GM10266 (cell line): ENCODE measurements at regions not wholly inside any gene's neighbourhood (a gene's known extent, or its start where the extent isn't known, plus 50 kb on each side); places are given as distances from the start of the nearest gene placed in this dataset.
"Not testable (repeated sequence)": the region's sequence is repeated elsewhere in the genome, so short reads cannot be mapped to it uniquely, and the experiment has no call there.

Experiments used
- DNase-seq: peaks from one replicate; pipeline ENCODE4 v3.0.0; 2012; ENCODE audit errors: extremely low spot score
- TF ChIP-seq, protein P1 (sequence below): IDR thresholded peaks from 2 replicates; pipeline ENCODE4 v1.5.1; 2012; ENCODE audit warnings: mild to moderate bottlenecking, low read depth; ENCODE audit not compliant: control insufficient read depth, insufficient read depth; ENCODE audit errors: missing control alignments

DNA sequence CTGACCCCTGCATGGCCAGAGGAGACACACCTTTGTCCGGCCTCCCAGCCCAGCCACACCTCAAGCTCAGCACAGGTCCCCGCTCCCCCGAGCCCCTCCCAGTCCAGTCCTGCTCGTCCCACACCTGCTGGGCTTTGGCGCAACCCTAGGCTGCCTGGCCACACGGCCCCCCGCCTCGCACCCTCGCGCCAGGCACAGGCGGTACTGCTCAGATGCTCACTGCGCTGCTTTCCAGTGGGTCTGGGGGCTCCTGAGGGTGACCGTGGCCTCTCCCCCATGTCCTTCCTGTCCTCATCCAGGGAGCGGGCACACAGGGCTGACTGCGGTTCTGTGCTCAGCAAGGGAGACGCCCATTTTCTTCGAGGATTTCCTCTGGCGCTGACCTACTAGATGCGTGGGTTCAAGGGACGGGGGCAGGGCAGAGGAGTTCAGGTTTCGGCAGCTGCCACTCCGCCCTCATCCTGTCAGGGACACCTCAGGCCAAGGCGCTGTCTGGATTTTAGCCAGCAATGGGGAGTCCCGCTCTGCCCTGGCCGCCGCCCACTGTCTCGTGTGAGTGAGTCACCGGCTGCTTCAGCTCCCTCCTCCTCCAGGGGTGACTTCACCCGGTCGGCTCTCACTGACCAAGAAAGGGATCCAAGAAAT lies 118.0 kb upstream of the ZNF469 start:
- DNase-seq, result peak; percentile 70

DNA sequence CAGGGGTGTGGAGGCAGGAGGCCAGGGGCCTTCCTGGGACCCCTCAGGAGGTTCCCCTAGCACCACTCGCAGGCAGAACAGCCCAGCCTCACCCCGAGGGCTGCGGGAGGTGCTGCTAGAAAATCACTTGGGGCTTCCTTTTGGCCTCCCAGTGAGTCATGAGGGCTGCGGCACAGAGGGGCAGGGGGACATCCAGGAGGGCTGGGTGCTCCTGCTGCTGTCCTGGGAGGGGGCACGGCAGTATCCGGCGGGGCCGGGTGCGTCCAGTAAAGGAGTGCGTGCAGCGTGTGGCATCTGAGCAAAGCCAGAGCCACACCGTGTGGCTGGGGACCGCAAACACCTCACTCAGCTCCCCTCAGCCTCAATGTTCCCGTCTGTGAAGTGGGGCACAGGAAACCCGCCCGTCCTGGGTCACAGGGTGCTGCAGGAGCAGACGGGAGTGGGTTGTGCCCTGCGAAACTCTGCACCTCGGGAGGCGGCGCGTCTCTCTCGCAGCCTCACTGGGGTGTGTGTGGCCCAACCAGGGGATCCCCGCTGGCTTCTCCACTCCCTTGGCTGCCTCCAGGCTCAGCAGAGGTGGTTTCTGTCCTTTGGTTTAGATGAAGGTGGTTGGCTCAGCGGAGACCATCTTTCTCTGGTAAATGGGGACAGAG lies 117.3 kb upstream of the ZNF469 start:
- DNase-seq, result peak; percentile 40

More for the DNA sequence above, 118.0 kb upstream of the ZNF469 start:
- TF ChIP-seq, protein P1, sequence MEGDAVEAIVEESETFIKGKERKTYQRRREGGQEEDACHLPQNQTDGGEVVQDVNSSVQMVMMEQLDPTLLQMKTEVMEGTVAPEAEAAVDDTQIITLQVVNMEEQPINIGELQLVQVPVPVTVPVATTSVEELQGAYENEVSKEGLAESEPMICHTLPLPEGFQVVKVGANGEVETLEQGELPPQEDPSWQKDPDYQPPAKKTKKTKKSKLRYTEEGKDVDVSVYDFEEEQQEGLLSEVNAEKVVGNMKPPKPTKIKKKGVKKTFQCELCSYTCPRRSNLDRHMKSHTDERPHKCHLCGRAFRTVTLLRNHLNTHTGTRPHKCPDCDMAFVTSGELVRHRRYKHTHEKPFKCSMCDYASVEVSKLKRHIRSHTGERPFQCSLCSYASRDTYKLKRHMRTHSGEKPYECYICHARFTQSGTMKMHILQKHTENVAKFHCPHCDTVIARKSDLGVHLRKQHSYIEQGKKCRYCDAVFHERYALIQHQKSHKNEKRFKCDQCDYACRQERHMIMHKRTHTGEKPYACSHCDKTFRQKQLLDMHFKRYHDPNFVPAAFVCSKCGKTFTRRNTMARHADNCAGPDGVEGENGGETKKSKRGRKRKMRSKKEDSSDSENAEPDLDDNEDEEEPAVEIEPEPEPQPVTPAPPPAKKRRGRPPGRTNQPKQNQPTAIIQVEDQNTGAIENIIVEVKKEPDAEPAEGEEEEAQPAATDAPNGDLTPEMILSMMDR, result no peak

DNA sequence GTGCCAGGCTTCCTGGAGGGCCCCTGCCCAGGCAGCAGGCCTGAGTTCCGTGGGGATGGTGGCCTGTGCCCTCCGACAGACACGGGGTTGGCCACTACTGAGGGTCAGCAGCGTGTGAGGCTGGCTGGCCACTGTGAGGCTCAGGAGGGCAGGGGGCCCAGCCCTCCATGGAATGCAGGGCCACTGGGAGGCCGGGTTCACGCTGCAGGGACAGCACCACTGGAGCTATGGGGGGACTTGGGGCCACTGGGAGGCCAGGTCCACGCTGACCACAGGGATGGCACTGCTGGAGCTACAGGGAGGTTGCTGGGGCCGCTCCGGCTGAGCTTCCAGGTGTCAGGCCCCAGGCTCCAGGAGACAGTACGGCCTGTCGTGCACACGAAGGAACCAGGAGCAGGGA lies 116.7 kb upstream of the ZNF469 start:
- DNase-seq, result not testable (repeated sequence)

DNA sequence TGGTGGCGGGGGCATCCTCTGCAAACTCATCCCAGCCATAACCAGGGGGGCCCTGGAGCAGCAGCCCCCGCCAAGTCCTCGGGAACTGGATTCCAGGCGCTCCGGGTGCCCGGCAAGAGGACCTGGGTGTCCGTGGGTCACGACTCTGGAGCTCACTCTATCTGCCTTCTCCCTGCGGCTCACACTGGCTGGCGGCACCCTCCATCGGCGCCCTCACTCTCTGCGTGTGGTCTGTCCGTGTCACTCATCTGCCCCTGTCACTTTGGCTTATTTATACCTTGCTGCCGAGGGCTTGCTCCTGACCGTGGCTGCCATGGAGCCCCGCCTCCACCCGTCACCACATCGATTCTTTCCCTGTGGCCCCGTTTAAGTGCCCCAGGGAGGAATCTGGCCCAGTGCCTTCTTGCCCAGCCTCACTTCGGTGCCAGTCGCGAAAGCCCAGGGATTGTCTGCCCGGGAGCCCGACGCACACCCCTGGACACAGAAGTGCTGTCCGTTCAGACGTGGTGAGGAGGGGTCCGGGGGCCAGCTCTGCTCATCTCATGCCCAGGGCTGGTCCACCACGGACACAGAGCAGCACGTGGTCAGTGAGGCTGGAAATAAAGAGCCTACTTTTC lies 115.7 kb upstream of the ZNF469 start:
- not testable (repeated sequence) for DNase-seq

DNA sequence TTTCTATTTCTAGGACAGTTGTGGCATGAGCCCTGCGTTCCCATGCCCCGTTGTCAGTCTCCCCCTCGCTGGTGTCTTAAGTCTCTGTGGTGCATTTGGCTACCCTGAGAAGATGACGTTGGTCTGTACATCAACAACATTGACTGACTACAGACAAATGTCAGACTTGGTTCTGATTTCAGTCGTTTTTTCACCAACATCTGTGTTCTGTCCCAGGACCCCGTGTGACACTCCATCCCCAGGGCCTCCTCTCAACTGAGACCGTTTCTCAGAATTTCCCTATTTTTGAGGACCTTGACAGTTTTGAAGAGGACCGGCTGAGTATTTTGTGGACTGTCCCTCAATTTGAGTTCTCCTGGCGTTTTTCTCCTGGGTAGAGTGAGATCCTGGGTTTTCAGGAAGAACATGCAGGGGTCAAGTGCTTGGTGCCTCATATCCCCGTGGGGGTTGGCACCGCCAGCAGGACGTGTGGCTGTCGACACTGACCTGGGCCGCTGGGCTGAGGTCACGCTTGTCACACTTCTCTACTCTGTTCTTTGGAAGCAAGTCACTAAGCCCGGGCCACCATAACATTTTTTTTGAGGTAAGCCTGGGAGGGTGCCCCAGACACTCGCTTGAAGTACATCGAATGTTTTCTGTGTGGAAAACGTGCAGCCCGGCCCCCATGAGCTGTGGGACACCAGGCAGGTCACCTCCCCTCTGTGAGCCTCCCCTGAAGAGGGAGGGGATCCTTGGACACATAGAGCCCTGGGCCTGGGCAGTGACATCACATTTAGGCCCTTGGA lies 114.4 kb upstream of the ZNF469 start:
- not testable (repeated sequence) for DNase-seq

DNA sequence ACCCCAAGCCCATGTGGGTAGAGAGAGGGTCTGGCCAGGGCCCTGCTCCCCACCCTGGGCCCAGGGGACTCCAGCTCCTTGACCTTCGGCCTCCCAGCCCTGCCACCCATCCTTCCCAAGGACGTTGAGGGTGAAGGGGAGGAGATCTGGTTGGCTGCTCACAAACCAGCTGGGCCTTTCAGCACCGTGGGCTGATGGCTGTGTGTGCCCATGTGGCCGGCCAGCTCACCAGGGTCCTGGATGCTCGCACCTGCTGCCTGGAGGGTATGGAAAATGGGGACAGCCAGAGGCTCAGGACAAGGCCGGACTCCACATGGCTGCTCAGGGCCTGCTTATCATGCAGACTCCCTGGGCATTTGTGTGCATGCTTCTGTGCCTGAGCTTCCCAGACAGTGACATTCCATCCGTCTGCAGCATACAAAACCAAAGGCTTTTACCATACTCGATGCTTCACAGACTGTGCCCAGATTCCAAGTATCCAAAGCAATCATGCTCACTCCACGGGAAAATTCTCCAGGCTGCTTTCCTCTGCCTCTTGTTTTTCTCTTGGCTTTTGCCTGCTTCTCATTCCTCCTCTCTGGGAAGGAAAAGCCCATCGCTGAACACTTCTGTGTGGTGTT lies 112.5 kb upstream of the ZNF469 start:
- not testable (repeated sequence) for DNase-seq

DNA sequence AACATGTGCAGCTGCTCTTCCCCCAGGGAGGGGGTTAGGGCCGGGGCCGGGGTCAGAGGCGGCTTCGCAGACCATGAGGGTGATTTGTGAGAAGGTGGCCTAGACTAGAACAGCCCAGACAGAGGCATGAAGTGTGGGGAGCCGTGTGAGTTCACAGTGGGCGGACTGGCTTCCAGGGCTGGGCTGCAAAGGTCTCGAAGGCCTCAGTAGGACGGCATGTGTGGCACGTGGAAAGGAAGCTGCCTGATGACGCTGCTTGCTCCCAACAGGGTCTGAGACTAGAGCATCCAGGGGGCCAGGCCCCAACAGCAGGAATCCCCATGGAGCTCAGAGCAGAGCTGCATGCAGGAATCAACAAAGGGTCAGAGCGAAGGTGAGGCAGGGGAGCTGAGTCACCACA lies 111.5 kb upstream of the ZNF469 start:
- DNase-seq, result not testable (repeated sequence)

DNA sequence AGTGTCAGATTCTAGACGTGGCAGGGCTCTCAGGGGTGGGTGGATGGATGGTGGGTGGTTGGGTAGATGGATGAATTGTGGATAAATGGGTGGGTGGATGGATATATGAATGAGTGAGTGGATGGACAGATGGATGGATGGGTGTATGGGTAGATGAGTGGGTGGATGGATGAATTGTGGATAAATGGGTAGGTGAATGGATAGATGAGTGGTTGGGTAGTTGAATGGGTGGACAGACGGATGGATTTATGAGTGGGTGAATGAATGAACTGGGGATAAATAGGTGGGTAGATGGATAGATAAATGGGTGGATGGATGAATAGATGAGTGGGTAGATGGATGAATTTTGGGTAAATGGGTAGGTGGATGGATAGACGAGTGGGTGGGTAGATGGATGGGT lies 111.0 kb upstream of the ZNF469 start:
- DNase-seq, result not testable (repeated sequence)

DNA sequence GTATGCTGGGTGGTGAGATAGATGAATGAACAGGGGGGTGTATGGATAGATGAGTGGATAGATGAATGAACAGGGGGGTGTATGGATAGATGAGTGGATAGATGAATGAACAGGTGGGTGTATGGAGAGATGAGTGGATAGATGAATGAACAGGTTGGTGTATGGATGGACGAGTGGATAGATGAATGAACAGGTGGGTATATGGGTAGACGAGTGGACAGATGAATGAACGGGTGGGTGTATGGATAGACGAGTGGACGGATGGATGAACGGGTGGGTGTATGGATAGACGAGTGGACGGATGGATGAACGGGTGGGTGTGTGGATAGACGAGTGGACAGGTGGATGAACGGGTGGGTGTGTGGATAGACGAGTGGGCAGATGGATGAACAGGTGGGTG lies 110.3 kb upstream of the ZNF469 start:
- not testable (repeated sequence) for DNase-seq

DNA sequence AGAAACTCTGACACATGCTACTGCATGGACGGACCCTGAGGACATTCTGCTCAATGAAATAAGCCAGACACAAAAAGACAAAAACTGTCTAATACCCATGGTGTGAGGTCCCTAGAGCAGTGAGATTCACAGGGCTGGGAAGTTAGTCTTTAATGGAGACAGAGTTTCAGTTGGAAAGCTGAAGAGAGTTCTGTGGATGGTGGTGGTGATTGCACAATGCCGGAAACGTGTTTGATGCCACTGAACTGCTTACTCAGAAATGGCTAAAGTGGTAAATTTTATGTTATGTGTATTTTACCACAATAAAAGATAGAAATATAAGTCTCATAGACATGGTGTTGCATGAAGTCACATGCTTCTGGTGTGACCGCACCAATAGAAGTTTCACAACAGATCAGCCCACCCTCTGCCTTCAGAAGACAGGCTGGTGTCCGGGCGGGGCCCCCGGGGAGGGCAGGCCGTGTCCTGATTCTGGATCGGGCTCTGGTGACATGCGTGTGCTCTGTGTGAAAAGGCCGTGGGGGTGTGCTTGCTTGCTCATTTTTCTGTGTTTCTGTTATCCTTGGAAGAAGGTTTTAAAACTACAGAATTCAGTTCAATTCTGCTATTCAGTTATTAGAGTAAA lies 108.5 kb upstream of the ZNF469 start:
- not testable (repeated sequence) for DNase-seq

DNA sequence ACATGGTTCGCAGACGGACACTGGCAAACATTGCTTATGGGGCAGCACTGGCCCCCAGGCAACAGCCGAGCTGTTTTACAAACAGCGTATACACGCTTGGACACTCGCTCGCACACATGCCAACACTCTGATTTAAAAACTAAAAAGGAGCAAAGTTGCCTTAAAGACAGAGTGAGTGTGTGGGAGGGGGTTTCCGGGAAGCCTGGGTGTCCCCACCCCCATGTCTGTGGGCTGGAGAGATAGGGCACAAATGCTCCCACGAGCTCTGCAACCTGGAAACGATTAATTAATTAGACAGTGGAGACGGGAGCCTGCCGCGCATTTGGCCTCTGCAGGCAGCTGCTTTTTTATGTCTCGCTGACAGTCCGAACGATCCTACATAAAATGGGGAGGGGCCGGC lies 107.9 kb upstream of the ZNF469 start:
- no peak for DNase-seq
- TF ChIP-seq, protein P1, result no peak

DNA sequence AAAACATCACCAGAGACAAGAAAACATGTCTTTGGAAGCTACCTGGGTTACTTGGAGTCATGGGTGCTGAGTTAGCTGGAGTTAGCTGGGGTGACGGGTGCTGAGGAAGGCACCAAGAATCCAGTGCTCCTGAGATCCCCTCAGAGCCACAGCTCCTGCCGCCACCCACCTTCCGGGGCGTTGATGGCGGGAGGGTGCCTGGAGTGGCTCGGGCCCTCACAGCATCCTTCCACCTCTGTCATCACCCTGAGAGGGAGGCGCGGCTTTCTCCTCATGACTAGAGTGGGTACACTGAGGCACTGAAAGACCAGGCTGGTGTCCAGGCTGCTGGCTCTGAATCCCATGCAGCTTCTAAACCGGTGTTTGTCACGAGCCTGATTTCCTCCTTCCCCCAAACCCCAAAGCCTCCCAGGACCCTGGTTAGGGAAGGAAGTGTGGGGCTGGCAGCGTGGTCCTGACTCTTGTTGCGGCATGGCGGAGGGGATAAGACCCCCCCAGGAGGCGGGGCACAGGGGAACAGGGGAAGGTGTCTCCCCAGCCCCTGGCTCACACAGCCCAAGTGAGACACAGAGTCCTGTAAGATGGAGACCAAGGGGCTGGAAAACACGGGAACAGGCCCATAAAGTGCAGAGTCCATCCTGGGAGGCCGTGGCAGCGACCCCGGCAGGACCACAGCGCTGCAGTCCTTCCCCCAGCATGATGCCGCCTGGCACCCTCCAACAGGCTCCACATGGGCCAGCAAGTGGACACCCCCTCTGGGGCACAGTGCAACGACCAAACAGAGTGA lies 107.2 kb upstream of the ZNF469 start:
- not testable (repeated sequence) for DNase-seq

DNA sequence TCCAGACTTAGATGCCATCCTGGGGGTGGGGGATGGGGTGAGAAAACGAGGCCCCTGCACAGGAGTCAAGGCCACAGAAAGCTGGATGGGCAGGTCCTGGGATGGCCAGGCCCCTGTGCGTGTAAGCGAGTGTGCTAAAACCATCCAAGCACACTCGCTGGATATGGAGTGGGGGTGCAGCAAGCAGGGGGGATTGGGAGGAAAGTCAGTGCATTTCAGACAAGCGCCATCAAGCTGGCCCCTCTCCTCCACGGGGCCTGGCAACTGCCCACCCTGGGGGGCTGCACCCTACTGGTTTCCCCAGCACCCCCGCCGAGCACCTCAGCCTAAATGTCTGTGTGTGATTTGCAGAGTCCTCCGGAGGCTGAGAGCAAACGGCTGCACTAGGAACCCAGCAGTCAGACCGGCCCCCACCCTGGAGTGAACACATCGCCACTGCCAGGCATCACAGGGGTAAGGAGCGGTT lies 106.6 kb upstream of the ZNF469 start:
- not testable (repeated sequence) for DNase-seq
